Heart right ventricle (tissue), 16 donors: ENCODE measurements at regions not wholly inside any gene's neighbourhood (a gene's known extent, or its start where the extent isn't known, plus 50 kb on each side); places are given as distances from the start of the nearest gene placed in this dataset.

ENCODE experiments used
- ATAC-seq, 8 donors: fragments of 200-7000 bp; cut with Tn5 transposase; one replicate each; pipeline ENCODE4 v1.9.1; 2020; ENCODE audit warnings: mild to moderate bottlenecking in 8 of 8, moderate library complexity in 8 of 8, moderate number of reproducible peaks in 1 of 8
- DNase-seq, 2 donors: peaks; one replicate each; pipeline ENCODE4 v3.0.0-alpha.2; 2020
- H3K27ac ChIP-seq, 10 donors: fragments of 200-600 bp; sonication (generic) in 2 of 10; one replicate each; pipeline versions ENCODE4 v1.5.0 to v1.8.0; 2020 to 2022; ENCODE audit warnings: mild to moderate bottlenecking in 3 of 10
- H3K27me3 ChIP-seq, 7 donors: fragments of 200-600 bp; one replicate each; pipeline ENCODE4 v1.8.0; 2021 to 2022; ENCODE audit warnings: mild to moderate bottlenecking in 2 of 7
- H3K36me3 ChIP-seq, 9 donors: fragments of 200-600 bp; sonication (generic) in 1 of 9; one replicate each; pipeline versions ENCODE4 v1.5.0 to v1.8.0; 2020 to 2022; ENCODE audit warnings: mild to moderate bottlenecking in 2 of 9
- H3K4me1 ChIP-seq, 9 donors: fragments of 200-600 bp; sonication (generic) in 1 of 9; one replicate each; pipeline versions ENCODE4 v1.5.0 to v1.8.0; 2020 to 2022; ENCODE audit warnings: mild to moderate bottlenecking in 4 of 9
- H3K4me3 ChIP-seq, 10 donors: fragments of 200-600 bp; sonication (generic) in 2 of 10; one replicate each; pipeline versions ENCODE4 v1.5.0 to v1.8.0; 2020 to 2022; ENCODE audit warnings: mild to moderate bottlenecking in 7 of 10, moderate library complexity in 2 of 10
- H3K9me3 ChIP-seq, 11 donors: fragments of 200-600 bp in 10 of 11; sonication (generic) in 2 of 11; one replicate each; pipeline versions ENCODE4 v1.5.0 to v1.8.0; 2013 to 2022; ENCODE audit warnings: mild to moderate bottlenecking in 2 of 11, control low read depth in 1 of 11, moderate library complexity in 1 of 11
- CTCF ChIP-seq, 9 donors: fragments of 200-600 bp; sonication (generic) in 2 of 9; IDR thresholded peaks; one replicate each; pipeline versions ENCODE4 v1.5.0 to v1.8.0; 2021 to 2022; ENCODE audit warnings: antibody characterized with exemption in 9 of 9, mild to moderate bottlenecking in 5 of 9, moderate library complexity in 1 of 9
- WGBS, 2 donors: extraction: QIAGEN DNeasy Blood & Tissue Kit; methylation state at CpG; one replicate each; pipeline ENCODE4 v1.1.7; 2013; ENCODE audit warnings: inconsistent platforms in 1 of 2; 5-methylcytosine and 5-hydroxymethylcytosine counted together
- intact Hi-C, 10 donors: fragments of 100-400 bp; cut with DNase I; formaldehyde crosslinking; loops; one replicate each; pipeline versions ENCODE4 v1.11.1 to v1.14.2; 2022
- donor health status: Arrhythmogenic right ventricular cardiomyopathy.
- donor health status: ischemic (EF 13 %, LVEDD 7.1; RV severe dilation, severe dysfunction).
- donor health status: healthy with polysubstance abuse.
- donor health status: DM: no; HTN: yes; CAD: no.
- donor health status: DM: no; HTN: no; CAD: no.
- donor health status: ischemic (EF 25% LVEDD 6.9; RV normal size, moderate dysfunction).
- donor health status: ischemic (EF 25% LVEDD 5.7; RV mildly dilated, moderate dysfunction).
- donor health status: healthy.
- donor health status: DM: yes; HTN: yes; CAD: no.
- donor health status: Ischemic cardiomyopathy.
- donor health status: ischemic (EF 35%, LVEDD 5.7; RV mildly dilated, moderate dysfunction).
- donor health status: nonischemic (EF 11% LVEDD 7.7; RV severe dilation, severe dysfunction).
- donor health status: DM: yes; HTN: yes; CAD: no.
- donor health status: PGD.
- donor health status: ischemic (EF 29% LVEDD 5.4; RV normal size, mild dysfunction).
- donor health status: nonischemic (EF 23%, LVEDD 6.1; RV moderate dilation, normal function).

GRCh38 chr2:2728635-2729034 is 397.6 kb upstream of the MYT1L start:
- intact Hi-C loops = no loop called here
- no peak for TF ChIP-seq CTCF (IDR thresholded peaks at IDR 0.05)
- no peak overlapping the region for H3K27ac ChIP-seq
- H3K4me1 ChIP-seq = no peaks in the 10 kb centered on the region
- no peak overlapping the region for H3K4me3 ChIP-seq
- no peaks in the 10 kb centered on the region for H3K9me3 ChIP-seq
- no peak for DNase-seq
- ATAC-seq = no peak
- peaks cover 0 to 16% (median 6%) of the 10 kb centered on the region in 7 donors for H3K27me3 ChIP-seq
- no peaks in the 10 kb centered on the region for H3K36me3 ChIP-seq
- WGBS, 2 donors = 87 to 91% methylated on average over 18 of the region's 18 CpGs

- WGBS, 2 donors = 84 to 88% methylated on average over 18 of the region's 18 CpGs
Measured at GRCh38 chr2:2727876-2728511, 396.9 kb upstream of the MYT1L start.

GRCh38 chr2:2726163-2726562 is 395.1 kb upstream of the MYT1L start:
- intact Hi-C loops = no loop called here
- ATAC-seq = no peak
- 87% methylated on average over 11 of the region's 11 CpGs for WGBS, 2 donors

More at GRCh38 chr2:2727876-2728511, 396.9 kb upstream of the MYT1L start:
- no peaks in the 10 kb centered on the region for H3K9me3 ChIP-seq
- no peak overlapping the region for H3K4me3 ChIP-seq
- no peak for TF ChIP-seq CTCF (IDR thresholded peaks at IDR 0.05)
- H3K4me1 ChIP-seq = no peaks in the 10 kb centered on the region
- peaks cover 0 to 13% (median 6%) of the 10 kb centered on the region in 7 donors for H3K27me3 ChIP-seq
- no peaks in the 10 kb centered on the region for H3K36me3 ChIP-seq
- no peak for ATAC-seq
- intact Hi-C loops = no loop called here
- no peak for DNase-seq
- no peak overlapping the region for H3K27ac ChIP-seq

GRCh38 chr2:2723064-2723463 is 392.0 kb upstream of the MYT1L start:
- intact Hi-C loops = no loop called here
- H3K27me3 ChIP-seq = peaks cover 0 to 9% (median 6%) of the 10 kb centered on the region in 7 donors
- no peak overlapping the region for H3K4me3 ChIP-seq
- H3K4me1 ChIP-seq = no peaks in the 10 kb centered on the region
- 60 to 65% methylated on average over 3 of the region's 3 CpGs for WGBS, 2 donors
- no peak for TF ChIP-seq CTCF (IDR thresholded peaks at IDR 0.05)
- DNase-seq (no peak), ATAC-seq (no peak)
- H3K36me3 ChIP-seq = no peaks in the 10 kb centered on the region
- no peaks in the 10 kb centered on the region for H3K9me3 ChIP-seq
- H3K27ac ChIP-seq = no peak overlapping the region

More at GRCh38 chr2:2726163-2726562, 395.1 kb upstream of the MYT1L start:
- DNase-seq = no peak
- no peak for TF ChIP-seq CTCF (IDR thresholded peaks at IDR 0.05)
- no peak overlapping the region for H3K4me3 ChIP-seq
- no peaks in the 10 kb centered on the region for H3K4me1 ChIP-seq
- H3K27me3 ChIP-seq = peaks cover 0 to 9% (median 6%) of the 10 kb centered on the region in 7 donors
- H3K36me3 ChIP-seq = no peaks in the 10 kb centered on the region
- no peaks in the 10 kb centered on the region for H3K9me3 ChIP-seq
- no peak overlapping the region for H3K27ac ChIP-seq
